NCI-H1092 treated with DMSO at 0.1 percent for 48 hours (cell line): ENCODE measurements at regions not wholly inside any gene's neighbourhood (a gene's known extent, or its start where the extent isn't known, plus 50 kb on each side); places are given as distances from the start of the nearest gene placed in this dataset.

Experiments used
- DNase-seq: peaks from one replicate; lab custom pipeline; 2025; lab: John Stamatoyannopoulos, UW

DNA sequence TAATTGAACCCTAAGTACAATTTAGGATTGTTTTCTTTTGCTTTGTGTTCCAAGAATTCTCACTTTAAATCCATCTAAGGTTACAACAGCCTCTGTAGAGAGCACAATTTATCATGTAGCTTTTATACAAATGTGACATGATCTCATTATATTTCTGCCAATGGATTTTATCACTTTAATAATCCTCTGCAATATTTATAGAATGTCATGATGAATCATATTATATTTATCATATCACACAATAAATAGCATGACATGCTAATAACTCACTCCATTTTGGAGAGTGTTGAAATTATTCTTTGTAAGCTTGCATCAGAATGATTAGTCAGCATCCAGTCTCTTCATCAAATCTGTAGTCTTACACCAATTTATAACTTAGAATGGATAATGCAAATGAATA lies 280.6 kb upstream of the ZNF717 start:
- DNase-seq: peak; percentile 22

DNA sequence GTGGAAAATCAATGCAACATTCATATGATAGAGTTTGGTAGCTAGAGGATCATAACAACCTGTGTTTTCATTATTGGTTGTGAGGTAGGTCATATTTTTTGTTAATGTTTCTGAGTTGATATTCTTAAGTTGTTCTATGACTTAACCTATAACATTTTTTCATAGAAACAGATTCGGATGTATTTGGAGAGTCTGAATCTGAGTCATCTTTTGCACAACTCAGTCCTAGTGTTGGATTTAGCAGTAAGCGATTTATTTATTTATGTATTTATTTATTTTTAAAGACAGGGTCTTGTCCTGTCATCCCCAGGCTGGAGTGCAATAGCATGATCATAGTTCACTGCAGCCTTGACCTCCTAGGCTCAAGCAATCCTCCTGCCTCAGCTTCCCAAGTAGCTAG lies 292.8 kb upstream of the ZNF717 start:
- DNase-seq: no peak

DNA sequence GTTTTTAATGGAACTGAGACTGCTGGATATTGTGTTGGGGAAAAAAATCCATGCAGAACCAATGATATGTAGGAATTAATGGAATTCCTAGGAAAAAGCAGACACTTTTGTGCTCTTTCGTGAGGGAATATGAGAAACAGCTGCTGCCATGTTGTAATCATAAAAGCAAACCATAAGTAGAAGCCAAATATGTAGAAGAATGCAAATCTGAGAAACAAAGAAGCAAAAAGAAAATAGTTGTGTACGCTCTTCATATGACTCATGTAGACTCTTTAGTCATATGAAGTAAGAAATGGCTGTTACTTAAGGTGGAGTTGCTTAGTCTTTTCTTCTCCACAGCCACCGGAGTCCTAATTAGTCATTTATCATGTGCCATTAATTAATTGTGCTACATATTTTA lies 298.6 kb upstream of the ZNF717 start:
- no peak for DNase-seq

DNA sequence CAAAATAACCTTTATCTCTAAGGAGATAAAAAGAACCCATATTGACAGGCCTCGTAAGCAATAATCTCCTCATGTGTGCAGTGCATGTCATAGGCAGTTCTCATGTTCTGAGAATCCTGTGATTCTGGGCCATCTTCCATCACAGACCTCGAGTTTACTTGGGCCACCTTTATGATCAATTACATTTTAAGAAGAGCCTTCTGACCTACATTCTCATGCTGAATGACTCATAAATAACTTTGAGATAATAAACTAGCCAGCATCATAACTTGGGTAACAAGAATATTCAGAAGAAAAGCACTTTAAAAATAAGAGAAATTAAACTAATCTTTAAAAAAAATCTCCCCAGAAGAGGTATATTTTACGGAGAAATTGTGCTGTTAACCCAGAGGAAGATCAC lies 310.7 kb upstream of the ZNF717 start:
- no peak for DNase-seq

DNA sequence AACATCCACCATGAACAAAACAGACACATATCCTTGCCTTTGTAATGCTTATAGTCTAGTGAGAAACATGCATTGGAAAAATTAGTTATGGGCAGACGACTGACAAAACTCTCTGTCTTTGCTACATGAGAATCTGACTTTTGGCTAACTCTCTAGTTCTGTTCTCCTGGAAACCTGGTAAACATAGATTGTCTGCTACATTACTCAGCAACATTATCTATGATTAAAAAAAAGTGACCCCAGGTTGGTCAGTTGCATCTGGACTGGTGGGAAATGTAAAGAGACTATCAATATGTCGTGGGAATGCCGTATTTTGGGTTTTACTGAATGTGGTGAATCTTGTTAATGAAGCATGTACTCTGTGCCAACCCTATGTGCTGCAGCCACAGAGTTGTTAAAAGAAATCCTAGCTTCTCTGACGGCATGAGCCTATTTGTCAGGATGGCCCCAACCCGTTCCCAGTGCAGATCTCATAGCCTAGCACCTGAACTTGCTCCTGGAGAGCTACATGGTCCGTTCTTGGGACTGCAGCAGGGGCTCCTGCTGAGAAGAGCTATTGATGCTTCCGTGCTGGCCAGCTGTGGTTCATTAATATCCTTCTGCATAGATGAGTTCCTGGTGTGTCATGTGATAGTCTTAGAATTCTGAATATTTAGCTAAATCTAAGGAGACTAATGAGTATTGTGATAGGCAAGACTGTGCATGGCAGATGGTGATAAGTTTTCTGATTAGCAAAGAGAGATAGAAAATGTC lies 311.7 kb upstream of the ZNF717 start:
- DNase-seq: no peak

DNA sequence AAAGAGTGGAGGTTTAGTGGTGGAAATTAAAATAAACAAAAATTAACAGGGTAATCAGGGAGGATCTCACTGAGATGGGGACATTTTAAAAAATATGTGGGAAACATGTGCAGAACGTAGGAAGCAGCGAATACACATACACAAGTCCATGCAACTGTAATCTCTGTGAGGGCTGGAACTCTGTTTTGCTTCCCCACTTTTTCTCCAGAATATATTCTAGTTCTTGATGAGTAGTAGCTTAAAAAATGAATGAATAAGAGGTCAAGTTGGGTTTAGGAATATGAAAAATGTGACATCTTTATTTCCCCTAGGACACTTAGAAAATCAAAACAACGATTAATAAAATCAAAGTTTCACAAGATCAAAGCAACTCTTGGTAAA lies 312.2 kb upstream of the ZNF717 start:
- no peak for DNase-seq

DNA sequence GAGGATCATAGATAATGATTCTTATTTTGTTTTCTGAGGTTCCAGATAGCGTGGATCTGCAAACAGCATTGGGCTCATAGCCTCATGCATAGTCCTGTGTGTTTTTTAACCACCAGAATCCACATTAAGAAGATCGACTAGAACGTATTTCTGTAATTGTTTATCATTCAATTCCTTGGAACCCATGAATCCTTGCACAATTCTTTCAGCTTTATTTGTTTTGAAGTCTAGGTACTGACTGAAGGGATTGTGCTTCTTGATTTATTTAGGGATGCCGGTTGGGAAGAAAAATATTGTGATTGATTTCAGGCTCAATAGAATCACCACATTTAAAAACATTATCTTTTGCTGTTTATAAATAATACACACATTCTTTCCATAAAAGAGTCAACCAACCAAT lies 314.6 kb upstream of the ZNF717 start:
- DNase-seq: no peak

DNA sequence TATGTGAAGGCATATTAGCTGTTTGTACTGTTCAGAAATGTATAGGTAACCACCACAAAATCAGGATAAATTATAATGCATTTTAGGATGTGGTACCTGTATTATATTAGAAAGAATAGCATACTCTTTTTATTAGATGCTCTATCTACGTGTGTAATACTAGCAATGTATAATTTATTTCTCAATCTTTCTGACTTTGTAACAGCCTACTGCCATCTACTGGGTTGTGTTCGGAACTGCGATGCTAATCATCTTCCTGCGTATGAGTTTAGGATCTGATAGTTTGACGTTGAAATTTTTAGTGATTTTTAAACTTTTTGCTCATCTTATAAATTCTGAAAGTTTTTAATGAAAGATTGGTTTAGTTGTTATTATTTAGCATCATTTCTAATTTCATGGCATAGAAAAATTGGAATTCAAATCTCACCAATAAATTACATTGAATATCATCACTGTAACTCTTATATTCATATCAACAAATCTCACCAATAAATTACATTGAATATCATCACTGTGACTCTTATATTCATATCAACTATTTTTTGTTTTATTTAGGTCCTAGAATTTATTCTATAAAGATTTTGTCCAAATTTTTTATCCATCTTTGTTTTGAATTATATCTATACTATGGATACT lies 322.7 kb upstream of the ZNF717 start:
- peak; percentile 16 for DNase-seq

DNA sequence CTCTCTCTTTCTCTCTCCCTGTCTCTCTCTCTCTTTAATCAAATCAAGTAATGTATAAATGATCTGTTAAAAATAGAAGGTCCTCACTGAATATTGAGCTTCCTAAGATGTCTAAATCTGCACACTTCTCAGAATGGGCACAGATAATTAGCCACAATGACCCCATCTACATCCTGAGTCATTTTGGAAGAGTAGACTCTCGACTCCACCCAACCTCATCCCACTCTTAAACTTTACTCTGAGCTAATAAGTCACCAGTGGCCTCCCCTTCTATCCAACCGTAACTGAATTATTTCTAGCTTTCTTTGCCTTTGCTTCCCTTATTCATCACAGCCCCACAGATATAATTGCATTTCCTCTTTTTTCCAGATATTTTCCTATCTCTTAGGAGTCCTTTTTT lies 326.5 kb upstream of the ZNF717 start:
- no peak for DNase-seq

DNA sequence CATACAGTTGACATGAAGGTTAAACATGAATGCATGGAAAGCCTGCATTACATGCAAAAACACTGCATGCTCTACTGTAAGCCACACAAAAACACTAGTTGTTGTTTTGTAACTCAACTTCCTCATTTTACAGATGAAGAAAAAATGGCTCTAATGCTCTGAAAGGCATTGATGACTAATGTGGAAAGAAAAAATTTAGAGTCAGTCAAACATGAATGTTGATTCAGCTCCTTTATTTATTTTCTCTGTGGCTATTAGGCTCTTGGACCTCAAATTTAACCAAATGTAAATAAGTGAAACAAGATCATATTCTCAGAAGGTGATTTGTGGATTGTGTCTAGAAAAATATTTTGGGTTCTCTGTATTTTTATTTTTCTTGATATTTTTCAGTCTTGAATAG lies 336.7 kb upstream of the ZNF717 start:
- no peak for DNase-seq

DNA sequence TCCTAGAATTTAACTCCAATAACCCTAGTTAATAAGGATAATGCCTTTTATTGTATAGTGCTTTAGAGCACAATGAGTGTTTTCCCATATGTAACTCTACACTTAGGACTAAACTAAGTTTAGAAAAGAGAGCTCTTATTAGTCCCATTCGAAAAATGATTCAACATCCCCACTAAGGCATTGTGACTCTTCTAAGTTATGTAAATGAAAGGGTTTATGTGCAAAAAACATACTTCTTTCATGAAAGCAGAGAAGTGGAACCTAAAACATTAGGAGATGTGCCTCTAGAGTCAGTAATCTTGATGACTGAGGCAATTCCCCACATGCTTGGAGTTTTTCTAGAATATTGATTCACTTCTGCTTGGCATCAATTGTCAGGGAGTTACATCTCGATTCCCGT lies 344.1 kb upstream of the ZNF717 start:
- no peak for DNase-seq

DNA sequence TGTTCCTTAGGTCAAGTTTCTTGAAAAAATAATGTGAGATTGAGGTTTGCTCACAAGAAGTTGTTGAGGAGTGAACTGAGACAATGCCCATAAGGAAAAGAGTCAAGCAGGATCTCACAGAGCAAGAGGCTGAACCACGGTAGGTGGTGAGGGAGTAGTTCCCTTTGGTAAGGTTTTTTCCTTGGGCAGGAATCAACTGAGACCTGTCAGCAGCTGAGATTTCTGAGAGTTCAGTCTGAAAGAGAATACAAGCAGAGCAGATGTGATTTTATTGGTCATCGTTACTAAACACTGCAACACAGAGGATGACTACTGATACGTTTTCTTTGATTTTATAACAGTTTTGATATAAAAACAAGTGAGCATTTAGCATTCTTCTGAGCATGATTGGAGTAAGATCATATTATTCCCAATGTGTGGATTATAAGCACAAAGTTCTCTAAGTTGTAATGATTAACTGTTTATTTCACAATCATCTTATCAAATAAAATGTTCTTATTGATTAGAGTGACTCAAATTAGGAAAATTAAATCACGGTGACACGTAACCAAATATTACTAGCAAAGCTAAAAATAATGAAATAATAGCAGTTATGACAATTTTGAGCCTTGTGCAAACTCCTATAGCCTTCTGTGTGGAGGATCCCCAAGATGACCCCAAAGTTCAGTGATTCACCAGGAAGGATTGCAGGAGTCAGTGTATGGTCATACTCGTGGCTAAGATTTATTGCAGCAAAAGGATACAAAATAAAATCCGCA lies 346.2 kb upstream of the ZNF717 start:
- no peak for DNase-seq

DNA sequence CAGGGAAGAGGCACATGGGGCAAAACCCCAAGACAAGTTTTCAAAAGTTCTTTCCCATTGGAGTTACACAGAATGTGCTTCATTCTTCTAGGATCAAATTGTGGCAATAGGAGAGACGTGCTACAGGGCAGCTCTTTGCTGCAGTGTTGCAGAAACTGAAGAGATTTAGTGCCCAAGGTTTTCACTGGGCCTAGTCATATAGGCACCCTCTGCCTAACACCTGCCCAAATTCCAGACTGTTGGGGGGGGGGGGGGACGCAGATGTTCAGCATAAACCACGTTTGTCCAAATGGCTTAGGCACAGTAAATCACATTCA lies 346.8 kb upstream of the ZNF717 start:
- DNase-seq: no peak

DNA sequence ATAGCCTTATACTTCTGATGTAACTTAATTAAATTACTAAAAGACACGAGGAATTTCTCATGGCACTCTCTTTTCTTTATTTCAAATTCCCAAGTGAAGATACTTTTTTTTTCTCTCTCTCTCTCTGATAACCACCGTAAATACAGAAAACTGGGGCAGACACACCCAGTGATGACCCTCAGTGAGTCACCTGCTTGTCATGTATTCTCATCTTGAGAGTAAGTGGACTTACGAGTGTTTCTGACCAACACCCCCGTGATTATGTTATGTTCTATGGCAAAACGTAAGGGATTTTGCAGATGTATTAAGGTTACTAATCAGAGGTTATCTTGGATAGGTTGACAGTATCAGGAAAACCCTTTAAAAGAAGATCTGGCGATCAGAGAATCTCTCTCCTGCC lies 348.8 kb upstream of the ZNF717 start:
- no peak for DNase-seq

DNA sequence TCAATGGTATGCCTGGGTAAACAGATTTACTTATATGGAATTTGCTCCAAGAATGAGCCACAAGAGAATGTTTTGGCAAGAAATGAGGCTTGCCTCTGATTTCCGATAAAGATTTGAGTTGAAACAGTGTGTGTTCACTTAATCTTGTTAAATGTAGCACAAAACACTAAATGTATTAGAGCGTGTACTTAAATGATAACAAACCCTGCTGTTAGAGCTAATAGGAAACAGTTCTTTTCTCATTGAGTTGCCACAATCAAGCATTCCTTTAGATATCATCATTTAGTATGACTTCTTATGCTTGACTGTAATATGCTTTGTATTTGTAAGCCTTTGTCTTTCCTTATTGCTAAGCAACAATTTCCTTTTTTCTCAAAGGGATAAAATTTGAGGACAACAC lies 353.6 kb upstream of the ZNF717 start:
- DNase-seq: no peak

DNA sequence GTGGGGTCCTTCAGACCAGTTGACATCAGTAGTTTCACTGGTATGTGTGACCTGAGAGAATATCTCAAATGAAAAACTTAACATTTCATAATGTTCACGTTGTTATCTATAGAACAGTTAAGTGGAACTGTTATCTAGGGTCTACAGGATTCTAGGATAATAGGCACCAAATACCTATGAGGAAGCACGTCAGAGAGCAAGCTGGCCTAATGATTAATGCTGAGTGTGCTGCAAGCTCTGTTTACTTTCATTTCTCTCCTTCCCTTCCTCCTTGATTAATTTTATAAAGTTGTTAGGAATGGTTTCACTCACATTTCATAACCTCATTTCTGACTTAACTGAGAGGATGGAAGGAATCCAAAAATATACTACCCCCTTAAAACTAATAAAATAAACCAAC lies 362.5 kb upstream of the ZNF717 start:
- no peak for DNase-seq

DNA sequence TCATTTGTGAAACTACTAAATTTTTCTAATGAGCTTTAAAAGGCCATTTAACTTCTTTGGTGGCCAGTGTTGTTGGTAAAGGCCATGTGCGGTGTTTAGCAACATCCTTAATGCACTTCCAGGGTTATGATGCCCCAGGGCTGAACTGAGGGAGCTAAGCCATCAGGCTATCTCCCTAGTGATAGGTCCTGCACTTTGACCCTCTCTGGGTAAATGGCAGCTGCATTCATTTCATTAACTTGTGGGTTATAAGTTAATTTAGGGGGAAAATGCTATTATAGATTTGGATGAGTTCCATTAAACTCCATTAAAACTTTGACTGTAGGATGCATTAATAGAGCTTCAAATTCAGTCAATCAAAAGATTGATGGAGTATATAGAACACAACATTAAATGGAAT lies 366.7 kb upstream of the ZNF717 start:
- DNase-seq: no peak

DNA sequence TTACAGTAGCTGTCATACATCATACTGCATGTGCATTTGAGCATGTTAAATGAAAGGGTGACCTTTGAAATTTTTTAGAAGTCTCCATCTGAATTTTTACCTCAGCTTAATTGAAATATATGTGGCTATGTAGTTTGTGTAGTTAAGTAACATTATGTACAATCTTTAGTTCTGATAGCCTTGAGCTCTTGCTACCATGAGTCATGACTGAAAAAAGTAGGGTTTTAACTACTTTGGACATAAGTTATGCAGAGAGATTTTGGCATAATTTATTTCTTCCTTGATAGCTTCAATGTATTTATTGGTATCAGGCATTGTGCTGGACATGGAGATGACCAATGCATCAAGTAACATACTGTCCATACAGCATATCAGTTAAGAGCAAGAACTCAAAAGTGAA lies 376.5 kb upstream of the ZNF717 start:
- DNase-seq: no peak

DNA sequence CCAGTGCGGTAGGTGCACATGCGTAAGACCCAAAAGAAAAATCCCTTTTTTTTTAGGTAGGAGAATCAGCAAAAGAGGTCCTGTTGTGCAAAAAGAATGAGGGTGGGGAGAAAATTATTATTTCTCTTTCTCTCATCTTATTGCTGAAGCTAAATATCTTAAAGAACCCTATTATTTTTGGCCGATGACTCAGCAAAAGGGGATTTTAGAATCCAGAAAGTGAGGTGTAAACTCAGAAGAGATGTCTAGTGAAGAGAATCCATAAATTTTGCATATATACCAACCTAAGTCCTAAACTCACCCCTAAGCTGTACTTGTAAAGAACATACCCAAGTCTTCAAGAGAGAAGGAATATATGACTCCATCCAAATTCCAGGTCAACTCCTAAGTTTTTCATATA lies 386.3 kb upstream of the ZNF717 start:
- no peak for DNase-seq

DNA sequence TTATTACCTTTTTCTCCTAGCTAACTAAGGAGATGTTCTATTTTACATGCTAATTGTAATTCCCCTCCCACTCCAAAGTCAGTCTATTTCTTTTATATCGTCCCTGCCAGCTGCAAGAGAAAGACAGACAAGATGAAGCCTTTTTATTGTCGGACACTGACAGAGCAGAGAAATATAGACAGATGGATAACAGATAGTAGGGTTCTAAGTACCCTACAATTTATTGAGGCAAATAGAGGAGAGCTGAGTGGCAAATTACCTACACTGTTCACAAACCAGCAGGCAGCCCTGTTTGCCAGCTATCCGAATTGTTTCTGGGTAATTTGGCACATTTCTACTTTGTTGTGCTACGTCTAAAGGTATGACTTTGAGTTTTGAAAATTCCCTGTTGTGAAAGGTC lies 392.3 kb upstream of the ZNF717 start:
- DNase-seq: peak; percentile 27

DNA sequence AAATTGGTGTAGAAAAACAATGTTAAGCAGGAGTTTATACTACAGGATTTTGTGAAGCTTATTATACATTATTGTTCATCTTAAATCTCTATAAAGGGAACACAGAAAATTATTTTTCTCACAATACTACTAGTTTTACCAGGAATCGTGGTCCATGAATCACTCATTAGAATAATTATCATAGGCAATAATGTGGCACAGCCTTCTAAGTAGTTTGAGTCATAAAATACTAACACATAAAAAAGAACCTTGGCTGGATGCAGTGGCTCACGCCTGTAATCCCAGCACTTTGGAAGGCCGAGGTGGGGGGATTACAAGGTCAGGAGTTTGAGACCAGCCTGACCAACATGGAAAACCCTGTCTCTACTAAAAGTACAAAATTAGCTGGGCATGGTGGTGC lies 393.1 kb upstream of the ZNF717 start:
- DNase-seq: no peak

DNA sequence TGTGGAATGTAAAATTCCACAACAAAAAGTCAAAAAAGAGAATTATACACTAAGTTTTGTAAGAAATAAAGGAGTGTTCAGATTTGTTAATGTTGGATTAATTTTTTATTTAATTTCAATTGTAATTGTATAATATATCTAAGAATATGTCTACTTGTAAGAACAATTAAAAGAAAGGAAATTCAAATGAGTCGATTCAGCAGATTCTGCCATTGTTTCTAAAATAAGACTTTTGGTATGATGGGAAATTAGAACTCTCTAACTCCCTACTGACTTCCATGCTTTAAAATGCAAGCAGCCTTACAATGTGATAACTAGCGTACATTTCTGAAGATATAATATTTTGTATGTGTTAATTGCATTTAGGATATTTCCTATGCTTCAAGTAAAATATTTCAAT lies 395.9 kb upstream of the ZNF717 start:
- no peak for DNase-seq

DNA sequence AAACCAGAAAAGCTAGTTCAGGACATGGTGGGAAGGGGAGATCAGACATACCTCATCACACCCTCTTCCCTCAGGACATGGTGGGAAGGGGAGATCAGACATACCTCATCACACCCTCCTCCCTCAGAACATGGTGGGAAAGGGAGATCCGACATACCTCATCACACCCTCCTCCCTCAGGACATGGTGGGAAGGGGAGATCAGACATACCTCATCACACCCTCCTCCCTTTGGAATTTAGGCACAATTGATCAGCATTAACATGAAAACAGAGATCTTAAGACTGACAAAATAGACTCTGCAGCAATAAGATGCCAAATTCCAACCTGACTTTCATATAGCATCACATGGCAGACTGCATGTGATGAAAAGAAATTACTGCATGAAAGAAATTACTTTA lies 412.7 kb upstream of the ZNF717 start:
- no peak for DNase-seq

DNA sequence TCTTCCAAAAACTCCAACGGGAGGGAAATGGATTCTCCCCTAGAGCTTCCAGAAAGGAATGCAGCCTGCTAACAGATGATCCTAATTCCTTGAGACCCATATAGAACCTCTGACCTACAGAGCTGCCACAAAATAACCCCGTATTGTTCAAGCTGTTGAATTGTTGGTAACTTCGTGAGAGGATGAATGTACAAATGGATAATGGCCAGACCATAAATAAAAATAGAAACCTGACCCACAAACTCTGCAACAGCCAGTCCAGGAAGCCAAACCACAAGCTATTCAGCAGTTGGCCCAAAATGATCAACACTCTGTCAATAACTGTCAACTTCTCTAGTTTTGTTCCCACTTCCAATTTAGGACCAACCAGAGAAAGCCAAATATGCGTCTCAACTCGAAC lies 414.0 kb upstream of the ZNF717 start:
- no peak for DNase-seq
